SU-DHL-6 (cell line): ENCODE measurements at regions not wholly inside any gene's neighbourhood (a gene's known extent, or its start where the extent isn't known, plus 50 kb on each side); places are given as distances from the start of the nearest gene placed in this dataset.

Experiments
- H2AFZ ChIP-seq: fragments of 200-600 bp; sonication (generic); 2 replicates; pipeline ENCODE4 v1.6.1; 2014; ENCODE audit warnings: low read depth, mild to moderate bottlenecking, moderate library complexity, mixed read lengths, antibody characterized with exemption, low read length; ENCODE audit not compliant: severe bottlenecking
- H3F3A ChIP-seq: fragments of 200-600 bp; shearing (Covaris generic); 2 replicates; pipeline ENCODE4 v1.6.0; 2016; ENCODE audit warnings: antibody characterized with exemption, mild to moderate bottlenecking; ENCODE audit not compliant: insufficient read depth
- H3K27ac ChIP-seq: fragments of 200-600 bp; sonication (generic); 2 replicates; pipeline ENCODE4 v1.5.1; 2016; ENCODE audit warnings: low read depth, mild to moderate bottlenecking, low read length, moderate library complexity, mixed read lengths
- H3K27me3 ChIP-seq: fragments of 200-600 bp; sonication (generic), shearing (Covaris generic); 2 replicates; pipeline ENCODE4 v1.6.0; 2014; ENCODE audit warnings: mild to moderate bottlenecking, low read length
- H3K36me3 ChIP-seq: fragments of 200-600 bp; sonication (generic); 2 replicates; pipeline ENCODE4 v1.6.1; 2014; ENCODE audit warnings: mild to moderate bottlenecking, low read length, mixed read lengths
- H3K4me2 ChIP-seq: fragments of 300-600, 200-600 bp; shearing (Covaris generic), sonication (generic); 2 replicates; pipeline ENCODE4 v1.6.0; 2014; ENCODE audit warnings: low read length, low read depth, mild to moderate bottlenecking; ENCODE audit not compliant: poor library complexity, severe bottlenecking
- H3K4me3 ChIP-seq: fragments of 200-600 bp; sonication (generic); 2 replicates; pipeline ENCODE4 v1.5.1; 2014; ENCODE audit warnings: antibody characterized with exemption, low read length, mild to moderate bottlenecking, mixed read lengths; ENCODE audit not compliant: insufficient read depth, poor library complexity, severe bottlenecking
- H3K79me2 ChIP-seq: fragments of 200-600 bp; sonication (generic); 2 replicates; pipeline ENCODE4 v1.6.1; 2014; ENCODE audit warnings: mild to moderate bottlenecking, low read length, moderate library complexity; ENCODE audit not compliant: insufficient read depth
- H3K9ac ChIP-seq: fragments of 200-600 bp; sonication (generic); 2 replicates; pipeline ENCODE4 v1.7.0; 2014; ENCODE audit warnings: mild to moderate bottlenecking, low read length
- H3K9me2 ChIP-seq: fragments of 200-600 bp; sonication (generic); replicated peaks from 2 replicates; pipeline ENCODE4 v1.6.1; 2014; ENCODE audit warnings: low read length; ENCODE audit not compliant: insufficient read depth
- H3K9me3 ChIP-seq: fragments of 200-600 bp; sonication (generic); 2 replicates; pipeline ENCODE4 v1.6.1; 2014; ENCODE audit warnings: low read length, mixed read lengths; ENCODE audit not compliant: insufficient read depth
- H4K20me1 ChIP-seq: fragments of 200-600 bp; sonication (generic); 2 replicates; pipeline ENCODE4 v1.6.1; 2014; ENCODE audit warnings: low read depth, mild to moderate bottlenecking, antibody characterized with exemption, low read length, moderate library complexity, mixed read lengths
- EZH2phosphoT487 ChIP-seq: fragments of 200-600 bp; sonication (generic), shearing (Covaris generic); conservative IDR thresholded peaks from 2 replicates; pipeline ENCODE4 v1.6.1; 2018; ENCODE audit warnings: mild to moderate bottlenecking, antibody characterized with exemption, low read length, moderate library complexity, mixed read lengths
- TF ChIP-seq, protein P1 (sequence below): fragments of 200-600 bp; sonication (generic); IDR thresholded peaks from one replicate; pipeline ENCODE4 v1.5.1; 2017; ENCODE audit warnings: antibody characterized with exemption, mild to moderate bottlenecking, low read length, moderate library complexity; ENCODE audit not compliant: insufficient read depth, poor library complexity, severe bottlenecking

DNA sequence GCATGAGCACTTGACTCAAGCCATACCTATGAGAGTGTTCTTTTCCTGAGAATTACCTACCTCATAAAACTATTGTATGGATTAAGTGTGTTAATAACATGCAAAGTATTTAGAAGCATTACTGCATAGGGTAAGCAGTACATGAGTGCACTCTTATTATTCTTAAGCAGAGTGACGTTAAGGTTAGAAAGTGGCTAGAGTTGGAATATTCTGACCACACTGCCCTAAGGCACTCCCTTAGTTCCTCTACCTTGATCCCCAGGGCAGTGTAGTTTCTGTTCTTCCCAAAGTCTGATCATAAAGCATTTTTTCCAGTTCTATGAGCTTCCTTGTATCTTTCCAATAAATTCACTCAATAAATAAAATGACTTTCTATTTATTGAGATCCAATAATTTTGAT lies 189.2 kb downstream of the PCSK1 start:
- Histone ChIP-seq H4K20me1 (no peaks in the 10 kb centered on the region), H3K27ac (no peak overlapping the region), H2AFZ (no peak overlapping the region), H3F3A (no peaks in the 10 kb centered on the region), H3K9me3 (no peaks in the 10 kb centered on the region), H3K27me3 (no peaks in the 10 kb centered on the region), H3K4me3 (no peak overlapping the region), H3K79me2 (no peaks in the 10 kb centered on the region), H3K9ac (no peak overlapping the region), H3K36me3 (no peaks in the 10 kb centered on the region), H3K9me2 (no peaks in the 10 kb centered on the region), H3K4me2 (no peak overlapping the region)
- TF ChIP-seq EZH2phosphoT487: no peak
- TF ChIP-seq, protein P1, sequence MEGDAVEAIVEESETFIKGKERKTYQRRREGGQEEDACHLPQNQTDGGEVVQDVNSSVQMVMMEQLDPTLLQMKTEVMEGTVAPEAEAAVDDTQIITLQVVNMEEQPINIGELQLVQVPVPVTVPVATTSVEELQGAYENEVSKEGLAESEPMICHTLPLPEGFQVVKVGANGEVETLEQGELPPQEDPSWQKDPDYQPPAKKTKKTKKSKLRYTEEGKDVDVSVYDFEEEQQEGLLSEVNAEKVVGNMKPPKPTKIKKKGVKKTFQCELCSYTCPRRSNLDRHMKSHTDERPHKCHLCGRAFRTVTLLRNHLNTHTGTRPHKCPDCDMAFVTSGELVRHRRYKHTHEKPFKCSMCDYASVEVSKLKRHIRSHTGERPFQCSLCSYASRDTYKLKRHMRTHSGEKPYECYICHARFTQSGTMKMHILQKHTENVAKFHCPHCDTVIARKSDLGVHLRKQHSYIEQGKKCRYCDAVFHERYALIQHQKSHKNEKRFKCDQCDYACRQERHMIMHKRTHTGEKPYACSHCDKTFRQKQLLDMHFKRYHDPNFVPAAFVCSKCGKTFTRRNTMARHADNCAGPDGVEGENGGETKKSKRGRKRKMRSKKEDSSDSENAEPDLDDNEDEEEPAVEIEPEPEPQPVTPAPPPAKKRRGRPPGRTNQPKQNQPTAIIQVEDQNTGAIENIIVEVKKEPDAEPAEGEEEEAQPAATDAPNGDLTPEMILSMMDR: no peak

DNA sequence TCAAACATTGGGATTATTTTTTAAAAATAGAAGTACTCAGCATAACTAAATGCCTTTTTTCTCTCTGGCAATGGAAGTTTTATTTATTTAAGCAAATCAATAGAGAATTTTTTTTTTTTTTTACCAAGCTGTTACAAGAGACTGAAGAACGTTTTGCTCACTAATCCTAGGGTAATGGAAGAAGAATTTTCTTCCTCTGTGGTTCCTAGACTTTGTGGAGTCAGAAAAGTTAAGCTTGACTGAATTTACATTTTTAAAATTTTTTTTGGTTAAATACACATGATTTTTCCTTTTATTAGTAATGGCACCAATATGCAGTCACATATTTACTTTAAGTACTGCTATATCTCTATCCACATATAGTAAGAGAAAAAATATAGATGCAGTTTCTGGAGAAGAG lies 189.8 kb downstream of the PCSK1 start:
- H3K79me2 ChIP-seq: no peaks in the 10 kb centered on the region
- H4K20me1 ChIP-seq: no peaks in the 10 kb centered on the region
- no peak overlapping the region for H3K9ac ChIP-seq
- H3K4me3 ChIP-seq: no peak overlapping the region
- H2AFZ ChIP-seq: no peak overlapping the region
- H3F3A ChIP-seq: no peaks in the 10 kb centered on the region
- no peaks in the 10 kb centered on the region for H3K36me3 ChIP-seq
- H3K9me2 ChIP-seq: no peaks in the 10 kb centered on the region
- H3K27me3 ChIP-seq: no peaks in the 10 kb centered on the region
- TF ChIP-seq, protein P1: no peak
- no peak for TF ChIP-seq EZH2phosphoT487
- H3K4me2 ChIP-seq: no peak overlapping the region
- no peak overlapping the region for H3K27ac ChIP-seq
- no peaks in the 10 kb centered on the region for H3K9me3 ChIP-seq

DNA sequence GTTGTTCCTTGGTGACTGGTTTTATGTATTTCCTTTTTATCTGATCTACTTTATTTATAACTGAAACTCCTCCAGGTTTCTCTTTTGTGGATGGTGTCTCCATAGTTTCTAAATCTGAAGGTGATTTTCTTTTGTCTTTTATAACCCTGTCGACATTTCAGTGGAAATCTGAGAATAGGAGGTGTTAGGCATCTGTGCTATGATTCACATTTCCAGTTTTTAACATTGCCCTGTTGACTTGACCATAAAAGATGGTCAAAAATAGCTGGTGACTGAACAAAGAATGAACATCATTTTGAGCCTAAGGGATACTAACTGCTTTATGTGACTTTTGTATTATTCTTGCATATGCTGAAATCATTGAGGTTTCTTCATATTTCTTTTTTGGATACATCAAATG lies 190.5 kb downstream of the PCSK1 start:
- H2AFZ ChIP-seq: no peak overlapping the region
- H3K9ac ChIP-seq: no peak overlapping the region
- no peaks in the 10 kb centered on the region for H3K79me2 ChIP-seq
- no peak overlapping the region for H3K4me2 ChIP-seq
- no peak overlapping the region for H3K27ac ChIP-seq
- no peaks in the 10 kb centered on the region for H3K9me3 ChIP-seq
- TF ChIP-seq, protein P1: no peak
- TF ChIP-seq EZH2phosphoT487: no peak
- H4K20me1 ChIP-seq: no peaks in the 10 kb centered on the region
- no peaks in the 10 kb centered on the region for H3K27me3 ChIP-seq
- H3K9me2 ChIP-seq: no peaks in the 10 kb centered on the region
- H3F3A ChIP-seq: no peaks in the 10 kb centered on the region
- H3K36me3 ChIP-seq: no peaks in the 10 kb centered on the region
- H3K4me3 ChIP-seq: no peak overlapping the region

DNA sequence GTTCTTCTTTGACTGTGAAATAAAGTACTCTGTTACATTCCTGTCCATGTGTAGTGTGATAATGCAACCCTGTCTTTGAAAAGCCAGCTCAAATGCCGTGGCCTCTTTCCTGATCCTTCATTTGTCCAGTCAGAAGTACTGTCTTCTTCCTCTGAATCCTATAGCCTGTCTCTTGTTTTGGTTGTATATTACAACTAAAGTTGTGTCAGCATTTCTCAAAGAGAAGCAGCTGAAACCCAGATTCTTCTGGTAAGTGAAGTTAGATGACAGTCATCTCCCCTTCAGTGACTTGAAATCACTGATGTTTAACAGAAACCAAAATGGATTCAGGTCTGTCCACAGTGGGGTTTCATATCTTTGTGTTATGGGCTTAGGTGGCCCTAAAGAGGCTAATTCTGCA lies 196.2 kb downstream of the PCSK1 start:
- Histone ChIP-seq H3K79me2 (no peaks in the 10 kb centered on the region), H3K4me3 (no peak overlapping the region), H3K9me2 (no peaks in the 10 kb centered on the region), H3K4me2 (no peak overlapping the region), H3F3A (no peaks in the 10 kb centered on the region), H3K9ac (no peak overlapping the region), H4K20me1 (no peaks in the 10 kb centered on the region), H3K27me3 (no peaks in the 10 kb centered on the region), H3K9me3 (no peaks in the 10 kb centered on the region), H3K36me3 (no peaks in the 10 kb centered on the region), H3K27ac (no peak overlapping the region), H2AFZ (no peak overlapping the region)
- TF ChIP-seq, protein P1: no peak
- TF ChIP-seq EZH2phosphoT487: no peak
